NCI-H748 treated with DMSO at 0.1 percent for 48 hours (cell line): ENCODE measurements at regions not wholly inside any gene's neighbourhood (a gene's known extent, or its start where the extent isn't known, plus 50 kb on each side); places are given as distances from the start of the nearest gene placed in this dataset.
"Not testable (repeated sequence)": the region's sequence is repeated elsewhere in the genome, so short reads cannot be mapped to it uniquely, and the experiment has no call there.

Experiments used
- DNase-seq: peaks from one replicate; lab custom pipeline; 2025; lab: John Stamatoyannopoulos, UW

- DNase-seq, result no peak
Observed at GRCh38 chr2:21792571-21792970, 668.8 kb downstream of the TDRD15 start.

- no peak for DNase-seq
Observed at GRCh38 chr2:21793461-21793860, 669.7 kb downstream of the TDRD15 start.

GRCh38 chr2:21794611-21795010 is 670.8 kb downstream of the TDRD15 start:
- DNase-seq, result no peak

- no peak for DNase-seq
Observed at GRCh38 chr2:21800356-21800755, 676.6 kb downstream of the TDRD15 start.

- DNase-seq, result no peak
Observed at GRCh38 chr2:21803550-21803949, 679.8 kb downstream of the TDRD15 start.

GRCh38 chr2:21804151-21804550 is 680.4 kb downstream of the TDRD15 start:
- no peak for DNase-seq

- DNase-seq, result no peak
Observed at GRCh38 chr2:21811541-21811940, 687.8 kb downstream of the TDRD15 start.

GRCh38 chr2:21812766-21813165 is 689.0 kb downstream of the TDRD15 start:
- no peak for DNase-seq

GRCh38 chr2:21814588-21815149 is 690.9 kb downstream of the TDRD15 start:
- DNase-seq, result no peak

- no peak for DNase-seq
Observed at GRCh38 chr2:21818212-21818795, 694.5 kb downstream of the TDRD15 start.

- DNase-seq, result no peak
Observed at GRCh38 chr2:21819454-21819853, 695.7 kb downstream of the TDRD15 start.

GRCh38 chr2:21820271-21820670 is 696.5 kb downstream of the TDRD15 start:
- DNase-seq, result no peak

- DNase-seq, result no peak
Observed at GRCh38 chr2:21821672-21822227, 698.0 kb downstream of the TDRD15 start.

GRCh38 chr2:21822505-21822904 is 698.7 kb downstream of the TDRD15 start:
- no peak for DNase-seq

- no peak for DNase-seq
Observed at GRCh38 chr2:21833767-21834166, 710.0 kb downstream of the TDRD15 start.

GRCh38 chr2:21836261-21836660 is 712.5 kb downstream of the TDRD15 start:
- no peak for DNase-seq

- DNase-seq, result no peak
Observed at GRCh38 chr2:21836719-21837118, 713.0 kb downstream of the TDRD15 start.

GRCh38 chr2:21837168-21837960 is 713.6 kb downstream of the TDRD15 start:
- no peak for DNase-seq

- no peak for DNase-seq
Observed at GRCh38 chr2:21841341-21841740, 717.6 kb downstream of the TDRD15 start.

- DNase-seq, result not testable (repeated sequence)
Observed at GRCh38 chr2:21850367-21850766, 726.6 kb downstream of the TDRD15 start.

GRCh38 chr2:21854938-21855337 is 731.2 kb downstream of the TDRD15 start:
- DNase-seq, result no peak

GRCh38 chr2:21856708-21857107 is 732.9 kb downstream of the TDRD15 start:
- no peak for DNase-seq

- no peak for DNase-seq
Observed at GRCh38 chr2:21860907-21861306, 737.1 kb downstream of the TDRD15 start.
